ENCODE measurements at regions not wholly inside any gene's neighbourhood (a gene's known extent, or its start where the extent isn't known, plus 50 kb on each side); places are given as distances from the start of the nearest gene placed in this dataset.

GRCh38 chr14:83867566-83868225, 1662.2 kb upstream of the FLRT2 start:
- H3K27ac Mint-ChIP-seq (ENCODE audit: low read depth, unreplicated experiment): no peak overlapping the region
- no peaks in the 10 kb centered on the region for H3K4me1 Mint-ChIP-seq (ENCODE audit: insufficient read depth, unreplicated experiment)
- DNase-seq (ENCODE audit: unreplicated experiment): no peak
- POLR2A ChIA-PET: interaction anchor here (0.9 kb wide), 1 partner anchor 15 kb away, joined by 4 read pairs; no protein-coding TSS in a partner anchor
- H3K9me3 Mint-ChIP-seq (ENCODE audit: unreplicated experiment): no peaks in the 10 kb centered on the region
- BruUV-seq (replicated peaks): no TSS peak
- CTCF ChIA-PET: interaction anchor here (0.6 to 0.7 kb wide), 2 partner anchors 14 to 1011 kb away, joined by 3 read pairs; no protein-coding TSS in a partner anchor
- H3K4me3 Mint-ChIP-seq (ENCODE audit: unreplicated experiment): no peak overlapping the region
- no peak for TF ChIP-seq CTCF (IDR thresholded peaks at IDR 0.05; ENCODE audit: unreplicated experiment)
- H3K27me3 Mint-ChIP-seq (ENCODE audit: insufficient read depth, unreplicated experiment): no peaks in the 10 kb centered on the region
- intact Hi-C loops (cut with micrococcal nuclease): no loop called here
- H3K36me3 Mint-ChIP-seq (ENCODE audit: insufficient read depth, unreplicated experiment): no peaks in the 10 kb centered on the region

GRCh38 chr14:83870546-83871270, 1659.2 kb upstream of the FLRT2 start:
- Mint-ChIP-seq H3K27ac (ENCODE audit: low read depth, unreplicated experiment) (no peak overlapping the region), H3K36me3 (ENCODE audit: insufficient read depth, unreplicated experiment) (no peaks in the 10 kb centered on the region), H3K4me3 (ENCODE audit: unreplicated experiment) (no peak overlapping the region), H3K27me3 (ENCODE audit: insufficient read depth, unreplicated experiment) (no peaks in the 10 kb centered on the region), H3K4me1 (ENCODE audit: insufficient read depth, unreplicated experiment) (no peaks in the 10 kb centered on the region), H3K9me3 (ENCODE audit: unreplicated experiment) (no peaks in the 10 kb centered on the region)
- no TSS peak for BruUV-seq (replicated peaks)
- CTCF ChIA-PET: interaction anchor here (0.7 kb wide), 1 partner anchor 104 kb away, joined by 3 read pairs; no protein-coding TSS in a partner anchor
- DNase-seq (ENCODE audit: unreplicated experiment): no peak
- no peak for TF ChIP-seq CTCF (IDR thresholded peaks at IDR 0.05; ENCODE audit: unreplicated experiment)
- intact Hi-C loops (cut with micrococcal nuclease): no loop called here
- POLR2A ChIA-PET: interaction anchor here (0.7 kb wide), 1 partner anchor 1849 kb away, joined by 3 read pairs; no protein-coding TSS in a partner anchor

- intact Hi-C loops (cut with micrococcal nuclease): no loop called here
- H3K36me3 Mint-ChIP-seq (ENCODE audit: insufficient read depth, unreplicated experiment): no peaks in the 10 kb centered on the region
- POLR2A ChIA-PET: interaction anchor here (0.7 kb wide), 1 partner anchor 583 kb away, joined by 3 read pairs; no protein-coding TSS in a partner anchor
Observed at GRCh38 chr14:83873669-83874068, 1656.3 kb upstream of the FLRT2 start.

More at GRCh38 chr14:83873669-83874068, 1656.3 kb upstream of the FLRT2 start:
- CTCF ChIA-PET: no interaction called here
- no peak for DNase-seq (ENCODE audit: unreplicated experiment)
- Mint-ChIP-seq H3K9me3 (ENCODE audit: unreplicated experiment) (no peaks in the 10 kb centered on the region), H3K4me3 (ENCODE audit: unreplicated experiment) (no peak overlapping the region), H3K27ac (ENCODE audit: low read depth, unreplicated experiment) (no peak overlapping the region), H3K4me1 (ENCODE audit: insufficient read depth, unreplicated experiment) (no peaks in the 10 kb centered on the region), H3K27me3 (ENCODE audit: insufficient read depth, unreplicated experiment) (no peaks in the 10 kb centered on the region)
- BruUV-seq (replicated peaks): no TSS peak
- no peak for TF ChIP-seq CTCF (IDR thresholded peaks at IDR 0.05; ENCODE audit: unreplicated experiment)
